ENCODE measurements at regions not wholly inside any gene's neighbourhood (a gene's known extent, or its start where the extent isn't known, plus 50 kb on each side); places are given as distances from the start of the nearest gene placed in this dataset.

GRCh38 chr10:84704101-84704500 lies 375.7 kb downstream of the CCSER2 start:
- Histone ChIP-seq H3K27me3 (replicated peaks; ENCODE audit: insufficient read depth, low read depth, low read length, poor library complexity) (peaks cover 15% of the 10 kb centered on the region), H3K4me3 (ENCODE audit: low read depth, low read length, poor library complexity, severe bottlenecking) (no peak overlapping the region), H3K4me1 (ENCODE audit: insufficient read depth, low read length, poor library complexity, severe bottlenecking) (no peaks in the 10 kb centered on the region), H3K9me3 (ENCODE audit: low read depth, low read length, poor library complexity, severe bottlenecking) (no peaks in the 10 kb centered on the region), H3K27ac (ENCODE audit: low read depth, low read length, poor library complexity, severe bottlenecking) (no peak overlapping the region), H3K36me3 (ENCODE audit: insufficient read depth, low read length, poor library complexity, severe bottlenecking) (no peaks in the 10 kb centered on the region)
- intact Hi-C loops (cut with micrococcal nuclease; ENCODE audit: unreplicated experiment), result no loop called here
- DNase-seq (ENCODE audit: low spot score), result no peak
- ChIA-PET POLR2A (ENCODE audit: low non-redundant PET) (no interaction called here), CTCF (no interaction called here)
- TF ChIP-seq CTCF (conservative IDR thresholded peaks at IDR 0.05; ENCODE audit: low read depth, low read length), result no peak
- no peak for TF ChIP-seq EZH2 (IDR thresholded peaks at IDR 0.05; ENCODE audit: borderline replicate concordance, low read depth, low read length, poor library complexity, severe bottlenecking)
- BruUV-seq (replicated peaks), result no TSS peak

DNA sequence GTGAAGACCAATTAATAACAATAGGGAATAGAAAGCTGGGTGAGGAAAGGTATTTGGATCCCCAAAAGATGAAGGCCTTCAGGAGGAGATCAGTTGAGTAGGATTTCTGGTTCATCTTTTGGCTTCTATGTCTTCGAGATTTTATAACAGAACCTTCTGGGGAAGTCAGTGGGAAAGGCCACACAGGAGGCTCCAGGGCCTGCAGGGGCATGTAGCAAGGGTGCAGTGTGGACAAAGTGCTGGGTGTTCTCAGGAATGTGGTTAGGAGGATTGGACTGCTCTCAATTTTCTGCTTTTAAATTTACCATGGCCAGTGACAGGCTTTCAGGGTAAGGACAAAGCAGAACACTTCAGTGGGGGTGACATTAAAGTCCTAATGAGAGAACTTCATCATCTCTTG lies 378.0 kb downstream of the CCSER2 start:
- H3K36me3 ChIP-seq (ENCODE audit: insufficient read depth, low read length, poor library complexity, severe bottlenecking), result no peaks in the 10 kb centered on the region
- no peaks in the 10 kb centered on the region for H3K4me1 ChIP-seq (ENCODE audit: insufficient read depth, low read length, poor library complexity, severe bottlenecking)
- no peak overlapping the region for H3K4me3 ChIP-seq (ENCODE audit: low read depth, low read length, poor library complexity, severe bottlenecking)
- intact Hi-C loops (cut with micrococcal nuclease; ENCODE audit: unreplicated experiment), result no loop called here
- ChIA-PET POLR2A (ENCODE audit: low non-redundant PET) (no interaction called here), CTCF (no interaction called here)
- DNase-seq (ENCODE audit: low spot score), result no peak
- BruUV-seq (replicated peaks), result no TSS peak
- H3K9me3 ChIP-seq (ENCODE audit: low read depth, low read length, poor library complexity, severe bottlenecking), result no peaks in the 10 kb centered on the region
- no peak for TF ChIP-seq CTCF (conservative IDR thresholded peaks at IDR 0.05; ENCODE audit: low read depth, low read length)
- TF ChIP-seq EZH2 (IDR thresholded peaks at IDR 0.05; ENCODE audit: borderline replicate concordance, low read depth, low read length, poor library complexity, severe bottlenecking), result no peak
- no peak overlapping the region for H3K27ac ChIP-seq (ENCODE audit: low read depth, low read length, poor library complexity, severe bottlenecking)
- H3K27me3 ChIP-seq (replicated peaks; ENCODE audit: insufficient read depth, low read depth, low read length, poor library complexity), result peaks cover 32% of the 10 kb centered on the region

DNA sequence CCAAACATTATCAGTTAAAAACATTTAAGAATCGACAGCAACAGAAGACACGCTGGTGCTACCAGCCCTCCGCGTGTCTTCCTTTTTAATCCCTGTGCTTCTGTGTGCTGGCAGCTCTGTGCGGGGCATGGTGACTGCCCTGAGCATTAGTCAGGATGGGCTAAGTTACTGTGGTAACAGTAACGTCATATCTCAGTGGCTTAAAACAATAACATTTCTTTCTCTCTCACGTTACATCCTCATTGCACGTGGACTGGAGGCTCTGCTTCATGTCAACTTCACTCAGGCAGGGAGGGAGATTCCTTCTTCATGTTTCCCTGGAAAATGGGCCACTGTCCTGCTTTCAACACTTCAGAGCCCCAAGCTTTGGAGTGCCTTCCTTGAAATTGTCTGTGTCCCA lies 378.5 kb downstream of the CCSER2 start:
- DNase-seq (ENCODE audit: low spot score), result no peak
- Histone ChIP-seq H3K4me1 (ENCODE audit: insufficient read depth, low read length, poor library complexity, severe bottlenecking) (no peaks in the 10 kb centered on the region), H3K4me3 (ENCODE audit: low read depth, low read length, poor library complexity, severe bottlenecking) (no peak overlapping the region), H3K9me3 (ENCODE audit: low read depth, low read length, poor library complexity, severe bottlenecking) (no peaks in the 10 kb centered on the region), H3K27me3 (replicated peaks; ENCODE audit: insufficient read depth, low read depth, low read length, poor library complexity) (peaks cover 37% of the 10 kb centered on the region), H3K27ac (ENCODE audit: low read depth, low read length, poor library complexity, severe bottlenecking) (no peak overlapping the region), H3K36me3 (ENCODE audit: insufficient read depth, low read length, poor library complexity, severe bottlenecking) (no peaks in the 10 kb centered on the region)
- intact Hi-C loops (cut with micrococcal nuclease; ENCODE audit: unreplicated experiment), result no loop called here
- CTCF ChIA-PET, result no interaction called here
- TF ChIP-seq CTCF (conservative IDR thresholded peaks at IDR 0.05; ENCODE audit: low read depth, low read length), result no peak
- TF ChIP-seq EZH2 (IDR thresholded peaks at IDR 0.05; ENCODE audit: borderline replicate concordance, low read depth, low read length, poor library complexity, severe bottlenecking), result no peak
- POLR2A ChIA-PET (ENCODE audit: low non-redundant PET), result no interaction called here
- BruUV-seq (replicated peaks), result no TSS peak
